Activated CD4-positive, alpha-beta memory T cell treated with anti-CD3 and anti-CD28 coated beads, Interleukin-2, amount 10 ng/mL, durations not matched to agents 7 days and 5 days (primary cell): ENCODE measurements at regions not wholly inside any gene's neighbourhood (a gene's known extent, or its start where the extent isn't known, plus 50 kb on each side); places are given as distances from the start of the nearest gene placed in this dataset.

Experiments
- CTCF ChIA-PET: fragments of 350-600 bp; sonication (Branson Sonifier 250); formaldehyde crosslinking; loops from one replicate; lab custom pipeline; 2021; ENCODE audit warnings: antibody characterized with exemption, inconsistent platforms; lab: Charles Lee
- POLR2A ChIA-PET: fragments of 350-600 bp; sonication (Branson Sonifier 250); formaldehyde crosslinking; loops from one replicate; lab custom pipeline; 2021; ENCODE audit warnings: antibody characterized with exemption; lab: Charles Lee
- DNase-seq: peaks from one replicate; pipeline ENCODE4 v3.0.0-alpha.2; 2020
- H3K27ac Mint-ChIP-seq: one replicate; pipeline ENCODE4 v1.8.0; 2021; ENCODE audit warnings: mild to moderate bottlenecking, mixed read lengths
- H3K27me3 Mint-ChIP-seq: one replicate; pipeline ENCODE4 v1.8.0; 2021; ENCODE audit warnings: mixed read lengths
- H3K36me3 Mint-ChIP-seq: one replicate; pipeline ENCODE4 v1.8.0; 2021; ENCODE audit warnings: low read depth, mixed read lengths
- H3K4me1 Mint-ChIP-seq: one replicate; pipeline ENCODE4 v1.8.0; 2021; ENCODE audit warnings: mixed read lengths
- H3K4me3 Mint-ChIP-seq: one replicate; pipeline ENCODE4 v1.8.0; 2021; ENCODE audit warnings: mild to moderate bottlenecking, mixed read lengths
- H3K9me3 Mint-ChIP-seq: one replicate; pipeline ENCODE4 v1.8.0; 2021; ENCODE audit warnings: mixed read lengths

DNA sequence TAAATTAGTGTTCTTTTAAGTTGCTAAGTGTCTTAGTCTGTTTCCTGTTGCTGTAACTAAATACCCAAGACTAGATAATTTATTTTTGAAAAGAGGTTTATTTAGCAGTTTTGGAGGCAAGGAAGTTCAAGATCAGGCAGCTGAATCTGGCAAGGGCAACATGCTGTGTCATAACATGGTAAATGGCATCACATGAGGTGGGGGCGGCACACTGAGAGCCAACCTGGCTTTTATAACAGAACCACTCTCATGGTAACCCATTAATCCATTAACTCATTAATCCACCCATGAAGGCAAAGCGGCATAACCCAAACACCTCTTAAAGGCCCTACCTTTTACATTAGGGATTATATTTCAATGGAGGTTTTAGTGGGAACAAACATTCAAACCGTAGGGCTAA is 182.2 kb upstream of the GATB start:
- H3K36me3 Mint-ChIP-seq, result peaks cover 16% of the 10 kb centered on the region

GRCh38 chr4:151940926-151941617 is 180.3 kb upstream of the GATB start:
- no peak overlapping the region for H3K27ac Mint-ChIP-seq
- DNase-seq, result no peak
- no peak overlapping the region for H3K4me3 Mint-ChIP-seq
- H3K9me3 Mint-ChIP-seq, result peaks cover 16% of the 10 kb centered on the region
- peaks cover 2% of the 10 kb centered on the region for H3K36me3 Mint-ChIP-seq
- CTCF ChIA-PET, result no interaction called here
- H3K27me3 Mint-ChIP-seq, result no peaks in the 10 kb centered on the region
- peaks cover 4% of the 10 kb centered on the region for H3K4me1 Mint-ChIP-seq
- POLR2A ChIA-PET, result no interaction called here

More for the DNA sequence above, 182.2 kb upstream of the GATB start:
- ChIA-PET CTCF (no interaction called here), POLR2A (no interaction called here)
- no peak overlapping the region for H3K27ac Mint-ChIP-seq
- no peak for DNase-seq
- peaks cover 34% of the 10 kb centered on the region for H3K9me3 Mint-ChIP-seq
- H3K4me1 Mint-ChIP-seq, result peaks cover 4% of the 10 kb centered on the region
- no peak overlapping the region for H3K4me3 Mint-ChIP-seq
- no peaks in the 10 kb centered on the region for H3K27me3 Mint-ChIP-seq

- peaks cover 4% of the 10 kb centered on the region for H3K4me1 Mint-ChIP-seq
- POLR2A ChIA-PET, result no interaction called here
- no peak overlapping the region for H3K27ac Mint-ChIP-seq
- H3K9me3 Mint-ChIP-seq, result peaks cover 14% of the 10 kb centered on the region
- no peak overlapping the region for H3K4me3 Mint-ChIP-seq
- no peak for DNase-seq
- no peaks in the 10 kb centered on the region for H3K36me3 Mint-ChIP-seq
- CTCF ChIA-PET, result no interaction called here
- no peaks in the 10 kb centered on the region for H3K27me3 Mint-ChIP-seq
Measured at GRCh38 chr4:151940291-151940690, 179.5 kb upstream of the GATB start.

DNA sequence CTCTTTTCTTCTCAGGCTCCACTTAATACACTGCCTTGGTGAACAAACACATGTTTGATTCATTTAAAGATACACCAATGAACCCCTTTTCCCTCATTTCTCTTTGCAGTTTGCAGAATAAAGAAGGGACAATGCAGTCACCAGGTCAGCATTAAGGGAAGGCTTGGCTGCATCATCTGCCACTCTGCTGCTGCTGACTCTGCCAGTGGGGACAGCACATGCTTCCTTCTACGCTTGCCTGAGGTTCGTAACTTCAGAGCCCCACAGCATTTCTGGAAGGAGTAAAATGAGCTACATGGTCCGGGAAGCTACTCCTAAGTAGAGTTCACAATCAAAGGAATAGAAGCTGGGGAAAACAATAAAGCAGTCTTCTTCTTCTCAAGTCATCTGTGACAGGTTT is 178.9 kb upstream of the GATB start:
- ChIA-PET CTCF (no interaction called here), POLR2A (no interaction called here)
- Mint-ChIP-seq H3K27me3 (no peaks in the 10 kb centered on the region), H3K4me3 (no peak overlapping the region), H3K27ac (no peak overlapping the region), H3K4me1 (peaks cover 4% of the 10 kb centered on the region), H3K36me3 (no peaks in the 10 kb centered on the region), H3K9me3 (peaks cover 9% of the 10 kb centered on the region)
- DNase-seq, result no peak

DNA sequence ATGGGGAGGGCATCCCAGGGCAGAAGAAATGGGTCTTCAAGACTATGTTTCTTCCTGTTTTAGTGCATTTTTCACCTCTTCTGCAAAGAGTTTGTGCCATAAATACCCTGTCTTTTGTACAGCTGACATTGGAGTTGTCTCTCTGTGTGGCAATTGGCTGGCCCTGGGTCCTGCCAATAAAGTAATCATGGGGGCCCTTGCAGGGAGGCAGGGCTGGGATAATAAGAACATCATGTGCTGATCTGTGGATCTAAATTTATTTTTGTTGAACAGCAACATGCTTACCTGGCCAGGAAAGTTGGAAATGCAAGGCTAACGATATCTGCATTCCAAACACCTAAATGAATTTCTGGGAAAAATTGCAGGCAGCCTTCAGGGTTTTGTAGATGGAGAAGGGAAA is 174.6 kb upstream of the GATB start:
- no peaks in the 10 kb centered on the region for H3K27me3 Mint-ChIP-seq
- POLR2A ChIA-PET, result no interaction called here
- CTCF ChIA-PET, result no interaction called here
- H3K9me3 Mint-ChIP-seq, result no peaks in the 10 kb centered on the region
- H3K27ac Mint-ChIP-seq, result no peak overlapping the region
- H3K4me3 Mint-ChIP-seq, result no peak overlapping the region
- H3K4me1 Mint-ChIP-seq, result no peaks in the 10 kb centered on the region
- no peak for DNase-seq
- H3K36me3 Mint-ChIP-seq, result no peaks in the 10 kb centered on the region

- ChIA-PET CTCF (no interaction called here), POLR2A (no interaction called here)
- Mint-ChIP-seq H3K4me3 (no peak overlapping the region), H3K27ac (no peak overlapping the region), H3K36me3 (no peaks in the 10 kb centered on the region), H3K27me3 (no peaks in the 10 kb centered on the region), H3K9me3 (no peaks in the 10 kb centered on the region), H3K4me1 (no peaks in the 10 kb centered on the region)
- DNase-seq, result no peak
Measured at GRCh38 chr4:151934766-151935165, 174.0 kb upstream of the GATB start.

DNA sequence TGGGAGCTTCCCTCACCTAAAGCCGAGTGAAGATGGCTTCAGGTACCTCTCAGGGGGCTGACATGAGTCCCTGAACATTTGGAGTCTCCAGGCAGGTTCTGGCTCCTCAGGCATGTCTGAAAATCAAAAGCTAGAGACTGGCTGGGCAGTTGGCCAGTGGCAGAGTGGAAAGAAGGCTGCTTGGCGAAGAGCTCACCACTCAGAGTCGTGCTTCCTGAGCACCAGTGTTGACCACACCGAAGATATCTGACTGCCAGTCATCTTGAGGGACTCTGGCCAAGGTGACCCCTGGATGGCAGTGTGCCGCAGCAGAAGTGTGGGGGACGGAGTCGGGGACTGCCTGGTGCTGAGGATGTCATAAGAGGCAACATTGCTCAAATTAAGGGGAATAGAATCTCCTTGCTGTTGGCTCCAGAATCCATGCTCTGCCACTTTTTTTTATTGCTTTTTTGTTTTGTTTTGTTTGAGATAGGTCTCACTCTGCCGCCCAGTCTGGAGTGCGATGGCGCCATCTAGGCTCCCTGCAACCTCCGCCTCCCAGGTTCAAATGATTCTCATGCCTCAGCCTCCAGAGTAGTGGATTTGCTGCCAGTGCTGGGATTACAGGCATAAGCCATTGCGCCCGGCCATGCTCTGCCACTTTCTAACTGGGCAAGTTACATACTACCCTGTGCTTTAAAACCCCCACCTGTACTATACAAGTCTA is 172.5 kb upstream of the GATB start:
- Mint-ChIP-seq H3K9me3 (no peaks in the 10 kb centered on the region), H3K27me3 (no peaks in the 10 kb centered on the region), H3K4me1 (no peaks in the 10 kb centered on the region), H3K4me3 (no peak overlapping the region), H3K36me3 (no peaks in the 10 kb centered on the region), H3K27ac (no peak overlapping the region)
- POLR2A ChIA-PET, result no interaction called here
- CTCF ChIA-PET, result no interaction called here
- DNase-seq, result no peak

DNA sequence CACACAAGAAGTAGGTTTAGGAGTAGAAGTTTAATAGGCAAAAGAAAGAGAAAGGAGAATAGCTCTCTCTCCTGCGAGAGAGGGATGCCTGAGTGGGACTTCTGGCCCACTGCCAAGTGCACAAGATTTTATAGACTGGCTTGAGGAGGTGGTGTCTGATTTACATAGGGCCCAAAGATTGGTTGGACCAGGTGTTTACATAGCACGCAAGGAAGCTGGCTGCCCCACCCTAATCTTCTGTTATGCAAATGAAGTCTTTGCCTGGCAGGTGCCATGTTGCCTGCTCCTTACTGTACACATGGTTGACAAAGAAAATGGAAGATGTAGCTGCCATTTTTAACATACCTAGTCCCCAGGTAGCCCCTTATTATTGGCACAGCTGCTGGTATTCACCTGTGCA is 170.8 kb upstream of the GATB start:
- no peak overlapping the region for H3K27ac Mint-ChIP-seq
- CTCF ChIA-PET, result no interaction called here

GRCh38 chr4:151930372-151930771 is 169.6 kb upstream of the GATB start:
- Mint-ChIP-seq H3K4me1 (no peaks in the 10 kb centered on the region), H3K27ac (no peak overlapping the region), H3K4me3 (no peak overlapping the region), H3K36me3 (no peaks in the 10 kb centered on the region), H3K9me3 (no peaks in the 10 kb centered on the region), H3K27me3 (no peaks in the 10 kb centered on the region)
- ChIA-PET CTCF (no interaction called here), POLR2A (interaction anchor here (1.3 kb wide), 1 partner anchor 63 kb away, joined by 3 read pairs; no protein-coding TSS in a partner anchor)
- no peak for DNase-seq

More for the DNA sequence above, 170.8 kb upstream of the GATB start:
- POLR2A ChIA-PET, result interaction anchor here (1.3 kb wide), 1 partner anchor 62 kb away, joined by 3 read pairs; no protein-coding TSS in a partner anchor
- H3K4me3 Mint-ChIP-seq, result no peak overlapping the region
- no peak for DNase-seq
- no peaks in the 10 kb centered on the region for H3K27me3 Mint-ChIP-seq
- H3K9me3 Mint-ChIP-seq, result no peaks in the 10 kb centered on the region
- no peaks in the 10 kb centered on the region for H3K36me3 Mint-ChIP-seq
- no peaks in the 10 kb centered on the region for H3K4me1 Mint-ChIP-seq

DNA sequence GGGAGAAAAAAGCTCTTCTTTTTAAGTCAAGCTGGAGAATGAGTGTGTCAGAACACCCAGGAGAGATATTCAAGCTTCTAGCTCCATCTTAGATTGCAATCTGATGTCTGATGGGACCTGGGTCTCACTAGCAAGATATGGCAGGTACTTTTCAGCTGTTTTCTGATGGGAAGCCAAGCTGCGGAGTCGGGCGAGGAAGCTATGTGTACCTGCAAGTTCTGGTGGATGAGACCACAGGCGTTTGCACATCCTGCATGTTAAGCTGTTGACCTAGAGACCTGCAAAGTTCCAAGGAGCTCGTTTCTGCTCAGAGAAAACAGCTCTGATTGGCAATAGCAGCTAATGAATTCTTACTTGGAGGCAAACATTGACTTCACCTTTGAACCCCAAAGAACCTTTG is 167.3 kb upstream of the GATB start:
- CTCF ChIA-PET, result no interaction called here
- H3K36me3 Mint-ChIP-seq, result no peaks in the 10 kb centered on the region
- no peaks in the 10 kb centered on the region for H3K27me3 Mint-ChIP-seq
- POLR2A ChIA-PET, result no interaction called here
- no peaks in the 10 kb centered on the region for H3K4me1 Mint-ChIP-seq
- DNase-seq, result no peak
- no peak overlapping the region for H3K4me3 Mint-ChIP-seq
- H3K9me3 Mint-ChIP-seq, result no peaks in the 10 kb centered on the region
- H3K27ac Mint-ChIP-seq, result no peak overlapping the region

- H3K9me3 Mint-ChIP-seq, result no peaks in the 10 kb centered on the region
- no peak overlapping the region for H3K27ac Mint-ChIP-seq
- DNase-seq, result no peak
- no peak overlapping the region for H3K4me3 Mint-ChIP-seq
- POLR2A ChIA-PET, result no interaction called here
- no peaks in the 10 kb centered on the region for H3K36me3 Mint-ChIP-seq
- no peaks in the 10 kb centered on the region for H3K27me3 Mint-ChIP-seq
- H3K4me1 Mint-ChIP-seq, result no peaks in the 10 kb centered on the region
- CTCF ChIA-PET, result interaction anchor here (0.6 to 1.6 kb wide), 2 partner anchors 121 to 860 kb away, joined by 4 read pairs; no protein-coding TSS in a partner anchor
Measured at GRCh38 chr4:151922811-151923210, 162.0 kb upstream of the GATB start.

GRCh38 chr4:151922306-151922705 is 161.5 kb upstream of the GATB start:
- CTCF ChIA-PET, result no interaction called here
- POLR2A ChIA-PET, result no interaction called here
- Mint-ChIP-seq H3K4me1 (no peaks in the 10 kb centered on the region), H3K27ac (no peak overlapping the region), H3K9me3 (no peaks in the 10 kb centered on the region), H3K36me3 (no peaks in the 10 kb centered on the region), H3K27me3 (no peaks in the 10 kb centered on the region), H3K4me3 (no peak overlapping the region)
- no peak for DNase-seq

DNA sequence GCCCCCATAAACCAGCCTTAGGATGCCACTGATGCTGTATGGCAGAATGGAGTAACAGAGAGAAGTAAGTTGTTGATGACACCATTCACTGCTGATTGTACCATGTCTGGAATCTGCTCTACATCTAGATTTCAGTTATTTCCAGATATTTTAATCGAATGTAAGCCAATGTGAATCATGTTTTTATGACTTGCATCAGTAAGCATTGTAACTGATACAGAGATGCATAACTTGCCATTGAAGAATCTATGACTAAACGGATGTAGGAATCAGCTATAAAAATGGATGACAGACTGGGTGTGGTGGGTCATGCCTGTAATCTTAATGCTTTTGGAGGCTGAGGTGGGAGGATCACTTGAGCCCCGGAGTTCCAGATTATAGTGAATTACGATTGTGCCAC is 161.0 kb upstream of the GATB start:
- POLR2A ChIA-PET, result no interaction called here
- Mint-ChIP-seq H3K9me3 (no peaks in the 10 kb centered on the region), H3K36me3 (no peaks in the 10 kb centered on the region), H3K4me3 (no peak overlapping the region), H3K4me1 (no peaks in the 10 kb centered on the region), H3K27ac (no peak overlapping the region), H3K27me3 (no peaks in the 10 kb centered on the region)
- CTCF ChIA-PET, result no interaction called here
- DNase-seq, result no peak

- Mint-ChIP-seq H3K36me3 (no peaks in the 10 kb centered on the region), H3K4me1 (no peaks in the 10 kb centered on the region), H3K9me3 (no peaks in the 10 kb centered on the region), H3K4me3 (no peak overlapping the region), H3K27me3 (no peaks in the 10 kb centered on the region), H3K27ac (no peak overlapping the region)
- ChIA-PET CTCF (no interaction called here), POLR2A (no interaction called here)
- DNase-seq, result no peak
Measured at GRCh38 chr4:151921386-151921785, 160.6 kb upstream of the GATB start.
